ENCODE measurements at regions not wholly inside any gene's neighbourhood (a gene's known extent, or its start where the extent isn't known, plus 50 kb on each side); places are given as distances from the start of the nearest gene placed in this dataset.
"Not testable (repeated sequence)": the region's sequence is repeated elsewhere in the genome, so short reads cannot be mapped to it uniquely, and the experiment has no call there.

GRCh38 chr4:110344165-110344564, 131.8 kb upstream of the ENPEP start:
- Histone ChIP-seq H3K79me2 (no peaks in the 10 kb centered on the region), H3K27me3 (no peaks in the 10 kb centered on the region), H3K4me1 (ENCODE audit: insufficient read depth) (no peaks in the 10 kb centered on the region), H3K36me3 (replicated peaks; ENCODE audit: insufficient read depth, low read depth) (no peaks in the 10 kb centered on the region), H3K9me3 (ENCODE audit: low read depth) (no peaks in the 10 kb centered on the region), H3K27ac (no peak overlapping the region), H3K4me3 (no peak overlapping the region), H2AFZ (no peak overlapping the region), H3K9me2 (replicated peaks; ENCODE audit: insufficient read depth) (no peaks in the 10 kb centered on the region), H4K20me1 (ENCODE audit: insufficient read depth, poor library complexity, severe bottlenecking) (no peaks in the 10 kb centered on the region), H3K4me2 (no peak overlapping the region)
- peak; percentile 43 for DNase-seq (ENCODE audit: low spot score)
- 88% methylated on average over 1 of the region's 1 CpG for WGBS (ENCODE audit: low lambda C conversion rate, missing lambda C conversion rate)
- TF ChIP-seq, protein P1, sequence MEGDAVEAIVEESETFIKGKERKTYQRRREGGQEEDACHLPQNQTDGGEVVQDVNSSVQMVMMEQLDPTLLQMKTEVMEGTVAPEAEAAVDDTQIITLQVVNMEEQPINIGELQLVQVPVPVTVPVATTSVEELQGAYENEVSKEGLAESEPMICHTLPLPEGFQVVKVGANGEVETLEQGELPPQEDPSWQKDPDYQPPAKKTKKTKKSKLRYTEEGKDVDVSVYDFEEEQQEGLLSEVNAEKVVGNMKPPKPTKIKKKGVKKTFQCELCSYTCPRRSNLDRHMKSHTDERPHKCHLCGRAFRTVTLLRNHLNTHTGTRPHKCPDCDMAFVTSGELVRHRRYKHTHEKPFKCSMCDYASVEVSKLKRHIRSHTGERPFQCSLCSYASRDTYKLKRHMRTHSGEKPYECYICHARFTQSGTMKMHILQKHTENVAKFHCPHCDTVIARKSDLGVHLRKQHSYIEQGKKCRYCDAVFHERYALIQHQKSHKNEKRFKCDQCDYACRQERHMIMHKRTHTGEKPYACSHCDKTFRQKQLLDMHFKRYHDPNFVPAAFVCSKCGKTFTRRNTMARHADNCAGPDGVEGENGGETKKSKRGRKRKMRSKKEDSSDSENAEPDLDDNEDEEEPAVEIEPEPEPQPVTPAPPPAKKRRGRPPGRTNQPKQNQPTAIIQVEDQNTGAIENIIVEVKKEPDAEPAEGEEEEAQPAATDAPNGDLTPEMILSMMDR (IDR thresholded peaks at IDR 0.05; ENCODE audit: poor library complexity): peak; percentile 56
- no peak for TF ChIP-seq EZH2 (IDR thresholded peaks at IDR 0.05; ENCODE audit: borderline replicate concordance)

- H3K4me2 ChIP-seq: no peak overlapping the region
- no peaks in the 10 kb centered on the region for H3K27me3 ChIP-seq
- H4K20me1 ChIP-seq (ENCODE audit: insufficient read depth, poor library complexity, severe bottlenecking): no peaks in the 10 kb centered on the region
- H3K79me2 ChIP-seq: no peaks in the 10 kb centered on the region
- no peaks in the 10 kb centered on the region for H3K9me2 ChIP-seq (replicated peaks; ENCODE audit: insufficient read depth)
- H3K27ac ChIP-seq: no peak overlapping the region
- no peak overlapping the region for H2AFZ ChIP-seq
- H3K36me3 ChIP-seq (replicated peaks; ENCODE audit: insufficient read depth, low read depth): no peaks in the 10 kb centered on the region
- no peak overlapping the region for H3K4me3 ChIP-seq
- 90% methylated on average over 2 of the region's 2 CpGs for WGBS (ENCODE audit: low lambda C conversion rate, missing lambda C conversion rate)
- TF ChIP-seq EZH2phosphoT487 (IDR thresholded peaks at IDR 0.05; ENCODE audit: low read depth, severe bottlenecking, unreplicated experiment) (no peak), EZH2 (IDR thresholded peaks at IDR 0.05; ENCODE audit: borderline replicate concordance) (no peak)
- TF ChIP-seq, protein P1 (IDR thresholded peaks at IDR 0.05; ENCODE audit: poor library complexity): no peak
- no peaks in the 10 kb centered on the region for H3K4me1 ChIP-seq (ENCODE audit: insufficient read depth)
- H3K9me3 ChIP-seq (ENCODE audit: low read depth): no peaks in the 10 kb centered on the region
- no peak for DNase-seq (ENCODE audit: low spot score)
Measured at GRCh38 chr4:110343534-110343933, 132.4 kb upstream of the ENPEP start.

- H3K9me2 ChIP-seq (replicated peaks; ENCODE audit: insufficient read depth); H3K27me3 ChIP-seq; H3K79me2 ChIP-seq; H3K36me3 ChIP-seq (replicated peaks; ENCODE audit: insufficient read depth, low read depth); H3K4me2 ChIP-seq; H4K20me1 ChIP-seq (ENCODE audit: insufficient read depth, poor library complexity, severe bottlenecking); H3K4me1 ChIP-seq (ENCODE audit: insufficient read depth); H3K9me3 ChIP-seq (ENCODE audit: low read depth); H3K4me3 ChIP-seq; H2AFZ ChIP-seq; H3K27ac ChIP-seq; DNase-seq (ENCODE audit: low spot score): not testable (repeated sequence)
Measured at GRCh38 chr4:110341118-110341517, 134.8 kb upstream of the ENPEP start.

- Histone ChIP-seq H3K9me3 (ENCODE audit: low read depth) (no peaks in the 10 kb centered on the region), H3K27ac (no peak overlapping the region), H3K27me3 (no peaks in the 10 kb centered on the region), H3K4me1 (ENCODE audit: insufficient read depth) (no peaks in the 10 kb centered on the region), H2AFZ (no peak overlapping the region), H3K79me2 (no peaks in the 10 kb centered on the region), H3K4me3 (no peak overlapping the region), H3K4me2 (no peak overlapping the region), H3K9me2 (replicated peaks; ENCODE audit: insufficient read depth) (no peaks in the 10 kb centered on the region), H3K36me3 (replicated peaks; ENCODE audit: insufficient read depth, low read depth) (no peaks in the 10 kb centered on the region), H4K20me1 (ENCODE audit: insufficient read depth, poor library complexity, severe bottlenecking) (no peaks in the 10 kb centered on the region)
- TF ChIP-seq EZH2phosphoT487 (IDR thresholded peaks at IDR 0.05; ENCODE audit: low read depth, severe bottlenecking, unreplicated experiment) (no peak), EZH2 (IDR thresholded peaks at IDR 0.05; ENCODE audit: borderline replicate concordance) (no peak)
- TF ChIP-seq, protein P1 (IDR thresholded peaks at IDR 0.05; ENCODE audit: poor library complexity): no peak
- WGBS (ENCODE audit: low lambda C conversion rate, missing lambda C conversion rate): 94% methylated on average over 5 of the region's 5 CpGs
- no peak for DNase-seq (ENCODE audit: low spot score)
Measured at GRCh38 chr4:110335399-110335798, 137.0 kb upstream of the ELOVL6 start.
